Calu3 (cell line): ENCODE measurements at regions not wholly inside any gene's neighbourhood (a gene's known extent, or its start where the extent isn't known, plus 50 kb on each side); places are given as distances from the start of the nearest gene placed in this dataset.

Experiments used
- BruUV-seq: library from RNA; stranded (reverse); fragments of 400-500 nt; replicated peaks from 2 replicates; lab custom pipeline; 2021; lab: Mats Ljungman, UMichigan
- CTCF ChIA-PET: fragments of 300-600 bp; sonication (Branson Sonifier 250); formaldehyde crosslinking; loops from one replicate; lab custom pipeline; 2022; ENCODE audit warnings: antibody characterized with exemption; lab: Charles Lee
- DNase-seq: peaks from one replicate; pipeline ENCODE4 v3.0.0; 2022
- H3K27ac Mint-ChIP-seq: one replicate; pipeline ENCODE4 v1.8.0; 2022; ENCODE audit warnings: mixed read lengths; ENCODE audit not compliant: unreplicated experiment
- H3K27me3 Mint-ChIP-seq: one replicate; pipeline ENCODE4 v1.8.0; 2022; ENCODE audit warnings: mixed read lengths; ENCODE audit not compliant: unreplicated experiment
- H3K36me3 Mint-ChIP-seq: one replicate; pipeline ENCODE4 v1.8.0; 2022; ENCODE audit warnings: mild to moderate bottlenecking, moderate library complexity, mixed read lengths; ENCODE audit not compliant: insufficient read depth, unreplicated experiment
- H3K4me1 Mint-ChIP-seq: one replicate; pipeline ENCODE4 v1.8.0; 2022; ENCODE audit warnings: mild to moderate bottlenecking, low read depth, mixed read lengths; ENCODE audit not compliant: unreplicated experiment
- H3K4me3 Mint-ChIP-seq: one replicate; pipeline ENCODE4 v1.8.0; 2022; ENCODE audit warnings: mild to moderate bottlenecking, low read depth, moderate library complexity, mixed read lengths; ENCODE audit not compliant: unreplicated experiment
- H3K9me3 Mint-ChIP-seq: one replicate; pipeline ENCODE4 v1.8.0; 2022; ENCODE audit warnings: low read depth, mixed read lengths; ENCODE audit not compliant: unreplicated experiment
- CTCF ChIP-seq: fragments of 200-600 bp; IDR thresholded peaks from one replicate; pipeline ENCODE4 v1.8.0; 2022; ENCODE audit warnings: antibody characterized with exemption; ENCODE audit not compliant: unreplicated experiment
- intact Hi-C: fragments of 100-400 bp; cut with micrococcal nuclease; formaldehyde crosslinking; loops from one replicate; pipeline ENCODE4 v1.10.0; 2022; ENCODE audit not compliant: unreplicated experiment

DNA sequence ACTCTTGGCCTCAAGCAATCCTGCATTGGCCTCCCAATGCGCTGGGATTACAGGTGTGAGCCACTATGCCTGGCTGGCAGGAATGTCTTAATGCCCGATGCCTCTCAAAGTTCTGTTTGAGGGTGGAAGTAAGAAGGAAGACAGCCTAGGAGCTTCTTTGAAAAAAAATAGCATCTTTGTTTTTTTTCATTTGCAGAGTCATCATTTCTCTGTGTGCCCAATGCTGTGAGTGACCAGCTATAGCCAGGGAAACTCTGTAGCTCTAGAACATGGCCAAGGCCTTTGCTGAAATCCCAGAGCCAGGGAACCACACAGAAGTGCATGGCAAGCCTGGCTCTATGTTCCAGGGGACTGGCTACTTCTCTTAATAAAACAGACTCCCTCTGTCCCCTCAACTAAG lies 260.0 kb downstream of the C1D start:
- H3K4me1 Mint-ChIP-seq, result no peaks in the 10 kb centered on the region
- H3K9me3 Mint-ChIP-seq, result no peaks in the 10 kb centered on the region
- H3K4me3 Mint-ChIP-seq, result no peak overlapping the region
- H3K27ac Mint-ChIP-seq, result no peak overlapping the region
- no peak for TF ChIP-seq CTCF
- peaks cover 18% of the 10 kb centered on the region for H3K27me3 Mint-ChIP-seq
- intact Hi-C loops, result no loop called here
- CTCF ChIA-PET, result no interaction called here
- H3K36me3 Mint-ChIP-seq, result no peaks in the 10 kb centered on the region
- DNase-seq, result no peak
- BruUV-seq, result no TSS peak

DNA sequence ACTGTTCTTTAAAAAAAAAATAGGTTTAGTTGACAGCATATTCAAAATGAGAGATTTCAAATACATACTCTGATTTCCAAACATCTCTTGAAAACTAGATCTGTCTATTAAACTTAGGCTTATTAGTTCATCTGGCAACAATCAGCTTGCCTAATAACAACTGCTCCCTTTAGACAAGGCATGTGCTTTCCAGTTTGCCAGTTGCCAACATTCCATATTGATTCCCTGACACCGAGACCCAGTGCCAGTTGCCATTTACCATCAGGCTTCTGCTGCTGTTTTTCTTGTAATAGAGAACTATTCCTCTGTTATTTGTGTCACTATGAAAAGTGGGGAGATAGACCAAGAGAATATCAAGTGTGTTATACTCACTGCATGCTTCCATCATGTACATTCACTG lies 256.0 kb downstream of the C1D start:
- Mint-ChIP-seq H3K4me3 (no peak overlapping the region), H3K9me3 (no peaks in the 10 kb centered on the region), H3K4me1 (no peaks in the 10 kb centered on the region), H3K36me3 (no peaks in the 10 kb centered on the region), H3K27me3 (peaks cover 27% of the 10 kb centered on the region), H3K27ac (no peak overlapping the region)
- intact Hi-C loops, result no loop called here
- no peak for DNase-seq
- CTCF ChIA-PET, result no interaction called here
- BruUV-seq, result no TSS peak
- TF ChIP-seq CTCF, result no peak

GRCh38 chr2:67808112-67808511 lies 254.7 kb downstream of the C1D start:
- no peak overlapping the region for H3K4me3 Mint-ChIP-seq
- peaks cover 27% of the 10 kb centered on the region for H3K27me3 Mint-ChIP-seq
- H3K4me1 Mint-ChIP-seq, result no peaks in the 10 kb centered on the region
- no peak for DNase-seq
- TF ChIP-seq CTCF, result no peak
- no peaks in the 10 kb centered on the region for H3K36me3 Mint-ChIP-seq
- no peak overlapping the region for H3K27ac Mint-ChIP-seq
- intact Hi-C loops, result no loop called here
- CTCF ChIA-PET, result no interaction called here
- H3K9me3 Mint-ChIP-seq, result no peaks in the 10 kb centered on the region
- BruUV-seq, result no TSS peak

GRCh38 chr2:67812682-67813081 lies 250.1 kb downstream of the C1D start:
- no peak for TF ChIP-seq CTCF
- Mint-ChIP-seq H3K4me3 (no peak overlapping the region), H3K36me3 (no peaks in the 10 kb centered on the region), H3K27ac (no peak overlapping the region), H3K9me3 (no peaks in the 10 kb centered on the region), H3K4me1 (no peaks in the 10 kb centered on the region), H3K27me3 (peaks cover 10% of the 10 kb centered on the region)
- DNase-seq, result no peak
- intact Hi-C loops, result no loop called here
- no TSS peak for BruUV-seq
- CTCF ChIA-PET, result no interaction called here
